Upper lobe of left lung (tissue), 6 donors: ENCODE measurements at regions not wholly inside any gene's neighbourhood (a gene's known extent, or its start where the extent isn't known, plus 50 kb on each side); places are given as distances from the start of the nearest gene placed in this dataset.
"Not testable (repeated sequence)": the region's sequence is repeated elsewhere in the genome, so short reads cannot be mapped to it uniquely, and the experiment has no call there.

Source experiments
- ATAC-seq, 2 donors: fragments of 200-7000 bp; cut with Tn5 transposase; one replicate each; pipeline ENCODE4 v1.9.1; 2022; ENCODE audit warnings: mild to moderate bottlenecking in 2 of 2, moderate library complexity in 2 of 2; ENCODE audit not compliant: low FRiP score in 2 of 2
- DNase-seq, 2 donors: peaks; one replicate each; pipeline ENCODE4 v3.0.0-alpha.2; 2019 to 2020
- H3K27ac ChIP-seq, 4 donors: fragments of 200-600 bp; sonication (generic); one replicate each; pipeline ENCODE4 v1.5.1; 2016 to 2019
- H3K27me3 ChIP-seq, 4 donors: fragments of 200-600 bp; sonication (generic); one replicate each; pipeline ENCODE4 v1.5.1; 2017 to 2019
- H3K36me3 ChIP-seq, 4 donors: fragments of 200-600 bp; sonication (generic); one replicate each; pipeline ENCODE4 v1.5.1; 2016 to 2019
- H3K4me1 ChIP-seq, 4 donors: fragments of 200-600 bp; sonication (generic); one replicate each; pipeline ENCODE4 v1.5.1; 2018 to 2019
- H3K4me3 ChIP-seq, 4 donors: fragments of 200-600 bp; sonication (generic); one replicate each; pipeline ENCODE4 v1.5.1; 2017 to 2019; ENCODE audit warnings: mild to moderate bottlenecking in 2 of 4, moderate library complexity in 1 of 4
- H3K9me3 ChIP-seq, 4 donors: fragments of 200-600 bp; sonication (generic); one replicate each; pipeline ENCODE4 v1.5.1; 2018 to 2019
- CTCF ChIP-seq, 6 experiments: fragments of 450-650 bp in 4 of 6; fragments of 200-600 bp in 2 of 6; sonication (generic) in 2 of 6; IDR thresholded peaks; one replicate each; pipeline ENCODE4 v1.5.1; 2016 to 2019; ENCODE audit warnings: antibody characterized with exemption in 6 of 6
- EP300 ChIP-seq, 4 donors: sonication (generic); formaldehyde crosslinking; IDR thresholded peaks; one replicate each; pipeline ENCODE4 v1.5.1; 2017; ENCODE audit warnings: antibody characterized with exemption in 4 of 4, control low read depth in 2 of 4
- POLR2A ChIP-seq, 4 donors: fragments of 450-650 bp; IDR thresholded peaks; one replicate each; pipeline ENCODE4 v1.5.1; 2016 to 2017; ENCODE audit warnings: antibody characterized with exemption in 4 of 4, mild to moderate bottlenecking in 2 of 4
- POLR2AphosphoS5 ChIP-seq, 2 donors: sonication (generic); formaldehyde crosslinking; IDR thresholded peaks; one replicate each; pipeline ENCODE4 v1.5.1; 2017; ENCODE audit warnings: antibody characterized with exemption in 2 of 2
- WGBS, 2 donors: methylation state at CpG; one replicate each; pipeline ENCODE4 v1.1.5; 2017 to 2018; 5-methylcytosine and 5-hydroxymethylcytosine counted together
- donor health status: DM: no; HTN: no; CAD: no; lungs with moderate emphysema.
- donor health status: DM: no; HTN: yes; CAD: no; lungs with severe emphysema.

GRCh38 chr12:90211017-90211416 lies 502.4 kb upstream of the ATP2B1 start:
- no peak overlapping the region for H3K27ac ChIP-seq
- no peaks in the 10 kb centered on the region for H3K27me3 ChIP-seq
- no peaks in the 10 kb centered on the region for H3K36me3 ChIP-seq
- TF ChIP-seq EP300 (IDR thresholded peaks at IDR 0.05) (no peak), CTCF (IDR thresholded peaks at IDR 0.05) (no peak), POLR2AphosphoS5 (IDR thresholded peaks at IDR 0.05) (no peak), POLR2A (IDR thresholded peaks at IDR 0.05) (no peak)
- peaks cover 0 to 6% (median 0%) of the 10 kb centered on the region in 4 donors for H3K9me3 ChIP-seq
- 81 to 96% methylated on average over 1 of the region's 1 CpG for WGBS, 2 donors
- no peaks in the 10 kb centered on the region for H3K4me1 ChIP-seq
- H3K4me3 ChIP-seq = no peak overlapping the region
- ATAC-seq (no peak), DNase-seq (no peak)

- Histone ChIP-seq H3K4me3 (no peak overlapping the region), H3K27ac (no peak overlapping the region), H3K36me3 (no peaks in the 10 kb centered on the region), H3K9me3 (peaks cover 0 to 6% (median 0%) of the 10 kb centered on the region in 4 donors), H3K4me1 (no peaks in the 10 kb centered on the region), H3K27me3 (no peaks in the 10 kb centered on the region)
- WGBS, 2 donors = 89 to 92% methylated on average over 1 of the region's 1 CpG
- no peak for ATAC-seq
- no peak for DNase-seq
- no peak for TF ChIP-seq POLR2A (IDR thresholded peaks at IDR 0.05)
These were observed 500.4 kb upstream of the ATP2B1 start for GRCh38 chr12:90209029-90209428.

- H3K36me3 ChIP-seq, DNase-seq, H3K4me3 ChIP-seq, H3K9me3 ChIP-seq, H3K27me3 ChIP-seq, ATAC-seq, H3K27ac ChIP-seq, H3K4me1 ChIP-seq: not testable (repeated sequence)
These were observed 499.7 kb upstream of the ATP2B1 start for GRCh38 chr12:90208379-90208778.

GRCh38 chr12:90207799-90208198 lies 499.2 kb upstream of the ATP2B1 start:
- H3K4me1 ChIP-seq = no peaks in the 10 kb centered on the region
- H3K27me3 ChIP-seq = no peaks in the 10 kb centered on the region
- no peaks in the 10 kb centered on the region for H3K36me3 ChIP-seq
- H3K9me3 ChIP-seq = peaks cover 0 to 6% (median 0%) of the 10 kb centered on the region in 4 donors
- H3K4me3 ChIP-seq = no peak overlapping the region
- no peak for ATAC-seq
- no peak for TF ChIP-seq POLR2A (IDR thresholded peaks at IDR 0.05)
- TF ChIP-seq EP300 (IDR thresholded peaks at IDR 0.05) = no peak
- TF ChIP-seq POLR2AphosphoS5 (IDR thresholded peaks at IDR 0.05) = no peak
- TF ChIP-seq CTCF (IDR thresholded peaks at IDR 0.05) = no peak
- H3K27ac ChIP-seq = no peak overlapping the region
- WGBS, 2 donors = 78 to 84% methylated on average over 3 of the region's 3 CpGs
- no peak for DNase-seq

- no peak overlapping the region for H3K27ac ChIP-seq
- H3K9me3 ChIP-seq = peaks cover 0 to 6% (median 0%) of the 10 kb centered on the region in 4 donors
- no peak overlapping the region for H3K4me3 ChIP-seq
- no peaks in the 10 kb centered on the region for H3K4me1 ChIP-seq
- H3K36me3 ChIP-seq = no peaks in the 10 kb centered on the region
- 85 to 92% methylated on average over 2 of the region's 2 CpGs for WGBS, 2 donors
- ATAC-seq = no peak
- no peak for DNase-seq
- TF ChIP-seq POLR2A (IDR thresholded peaks at IDR 0.05) (no peak), EP300 (IDR thresholded peaks at IDR 0.05) (no peak), CTCF (IDR thresholded peaks at IDR 0.05) (no peak), POLR2AphosphoS5 (IDR thresholded peaks at IDR 0.05) (no peak)
- H3K27me3 ChIP-seq = no peaks in the 10 kb centered on the region
These were observed 496.5 kb upstream of the ATP2B1 start for GRCh38 chr12:90205165-90205564.

GRCh38 chr12:90203556-90203955 lies 494.9 kb upstream of the ATP2B1 start:
- H3K36me3 ChIP-seq = no peaks in the 10 kb centered on the region
- no peak for DNase-seq
- no peaks in the 10 kb centered on the region for H3K9me3 ChIP-seq
- TF ChIP-seq POLR2A (IDR thresholded peaks at IDR 0.05) (no peak), POLR2AphosphoS5 (IDR thresholded peaks at IDR 0.05) (no peak), EP300 (IDR thresholded peaks at IDR 0.05) (no peak), CTCF (IDR thresholded peaks at IDR 0.05) (no peak)
- no peak overlapping the region for H3K27ac ChIP-seq
- 83 to 91% methylated on average over 1 of the region's 1 CpG for WGBS, 2 donors
- no peaks in the 10 kb centered on the region for H3K4me1 ChIP-seq
- no peak overlapping the region for H3K4me3 ChIP-seq
- no peak for ATAC-seq
- H3K27me3 ChIP-seq = no peaks in the 10 kb centered on the region
